ENCODE measurements at regions not wholly inside any gene's neighbourhood (a gene's known extent, or its start where the extent isn't known, plus 50 kb on each side); places are given as distances from the start of the nearest gene placed in this dataset.

- no peak overlapping the region for H3K27ac ChIP-seq
- no peak overlapping the region for H3K4me3 ChIP-seq
- TF ChIP-seq CTCF (IDR thresholded peaks at IDR 0.05): no peak
- TF ChIP-seq POLR2A (IDR thresholded peaks at IDR 0.05): no peak
- no peak for DNase-seq
- H3K4me1 ChIP-seq (replicated peaks in 1 of 2): no peaks in the 10 kb centered on the region
- no peaks in the 10 kb centered on the region for H3K36me3 ChIP-seq (replicated peaks in 1 of 2)
- no peaks in the 10 kb centered on the region for H3K9me3 ChIP-seq (replicated peaks in 1 of 3)
- WGBS, 4 donors: 49 to 68% (median 54%) methylated on average over 2 to 5 of the region's 5 CpGs
- intact Hi-C loops (cut with DNase I): no loop called here
- H3K27me3 ChIP-seq: peaks cover 42% of the 10 kb centered on the region
These were observed 113.5 kb downstream of the VSIG4 start for GRCh38 chrX:65926095-65927019.

- Histone ChIP-seq H3K4me3 (no peak overlapping the region), H3K27ac (no peak overlapping the region), H3K9me3 (replicated peaks in 1 of 3) (no peaks in the 10 kb centered on the region), H3K27me3 (peaks cover 42% of the 10 kb centered on the region), H3K4me1 (replicated peaks in 1 of 2) (no peaks in the 10 kb centered on the region), H3K36me3 (replicated peaks in 1 of 2) (no peaks in the 10 kb centered on the region)
- DNase-seq: no peak
- TF ChIP-seq CTCF (IDR thresholded peaks at IDR 0.05): no peak
- TF ChIP-seq POLR2A (IDR thresholded peaks at IDR 0.05): no peak
- WGBS, 4 donors: 78 to 94% (median 83%) methylated on average over 2 to 3 of the region's 3 CpGs
- intact Hi-C loops (cut with DNase I): no loop called here
These were observed 114.3 kb downstream of the VSIG4 start for GRCh38 chrX:65925592-65925991.

- WGBS, 4 donors: 54 to 70% (median 61%) methylated on average over 3 of the region's 3 CpGs; no CpG with 5 or more reads in 1 of the 4 donors
These were observed 114.9 kb downstream of the VSIG4 start for GRCh38 chrX:65925005-65925404.

GRCh38 chrX:65921363-65921762, 118.5 kb downstream of the VSIG4 start:
- intact Hi-C loops (cut with DNase I): no loop called here
- H3K9me3 ChIP-seq (replicated peaks in 1 of 3): no peaks in the 10 kb centered on the region
- H3K36me3 ChIP-seq (replicated peaks in 1 of 2): no peaks in the 10 kb centered on the region
- H3K4me1 ChIP-seq (replicated peaks in 1 of 2): no peaks in the 10 kb centered on the region
- H3K27ac ChIP-seq: no peak overlapping the region
- no peak for DNase-seq
- TF ChIP-seq CTCF (IDR thresholded peaks at IDR 0.05): no peak
- no peak for TF ChIP-seq POLR2A (IDR thresholded peaks at IDR 0.05)
- H3K27me3 ChIP-seq: peaks cover 30% of the 10 kb centered on the region
- no peak overlapping the region for H3K4me3 ChIP-seq
- WGBS, 4 donors: 40 to 60% (median 45%) methylated on average over 2 of the region's 2 CpGs

More at GRCh38 chrX:65925005-65925404, 114.9 kb downstream of the VSIG4 start:
- H3K27me3 ChIP-seq: peaks cover 36% of the 10 kb centered on the region
- no peak overlapping the region for H3K27ac ChIP-seq
- H3K4me1 ChIP-seq (replicated peaks in 1 of 2): no peaks in the 10 kb centered on the region
- no peak overlapping the region for H3K4me3 ChIP-seq
- intact Hi-C loops (cut with DNase I): no loop called here
- H3K36me3 ChIP-seq (replicated peaks in 1 of 2): no peaks in the 10 kb centered on the region
- TF ChIP-seq POLR2A (IDR thresholded peaks at IDR 0.05): no peak
- no peak for TF ChIP-seq CTCF (IDR thresholded peaks at IDR 0.05)
- no peaks in the 10 kb centered on the region for H3K9me3 ChIP-seq (replicated peaks in 1 of 3)
- no peak for DNase-seq

All from adrenal gland (tissue), 9 donors.